Activated T-cell treated with anti-CD3 and anti-CD28 coated beads for 48 hours (primary cell): ENCODE measurements at regions not wholly inside any gene's neighbourhood (a gene's known extent, or its start where the extent isn't known, plus 50 kb on each side); places are given as distances from the start of the nearest gene placed in this dataset.

Source experiments
- DNase-seq: peaks from one replicate; pipeline ENCODE4 v3.0.0-alpha.2; 2020; ENCODE audit warnings: low read depth

DNA sequence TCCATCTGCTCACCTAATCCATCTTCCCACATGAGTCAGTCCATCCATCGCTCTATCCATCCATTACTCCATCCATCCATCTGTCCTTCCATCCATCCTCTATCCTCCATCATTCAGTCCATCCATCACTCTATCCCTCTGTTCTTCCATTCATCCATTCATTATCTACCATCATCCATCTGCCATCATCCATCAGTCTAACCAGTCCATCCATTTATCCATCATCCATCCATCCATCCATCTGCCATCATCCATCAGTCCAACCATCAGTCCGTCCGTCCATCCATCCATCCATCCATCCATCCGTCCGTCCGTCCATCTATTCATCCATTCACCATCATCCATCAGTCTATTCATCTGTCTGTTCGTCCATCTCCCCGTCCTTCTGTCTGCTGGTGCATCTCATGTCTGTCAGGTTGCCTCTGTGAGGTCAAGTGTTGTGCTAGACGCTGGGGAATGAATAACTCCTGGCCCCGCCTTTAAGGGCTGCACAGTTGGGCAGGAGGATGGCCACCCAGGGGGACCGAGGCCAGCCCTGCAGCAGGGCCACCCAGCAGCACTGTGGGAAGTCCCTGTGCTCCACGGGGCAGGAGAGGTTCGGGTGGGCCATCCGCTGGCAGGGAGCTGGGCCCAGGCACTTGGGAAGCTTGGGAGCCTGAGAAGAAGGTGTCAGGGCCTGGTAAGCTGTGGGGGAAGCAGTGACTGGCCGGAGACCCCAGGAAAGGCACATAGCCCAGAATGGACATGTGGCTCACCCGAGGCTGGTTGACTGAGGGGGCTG lies 137.1 kb downstream of the CTTN start:
- no peak for DNase-seq

DNA sequence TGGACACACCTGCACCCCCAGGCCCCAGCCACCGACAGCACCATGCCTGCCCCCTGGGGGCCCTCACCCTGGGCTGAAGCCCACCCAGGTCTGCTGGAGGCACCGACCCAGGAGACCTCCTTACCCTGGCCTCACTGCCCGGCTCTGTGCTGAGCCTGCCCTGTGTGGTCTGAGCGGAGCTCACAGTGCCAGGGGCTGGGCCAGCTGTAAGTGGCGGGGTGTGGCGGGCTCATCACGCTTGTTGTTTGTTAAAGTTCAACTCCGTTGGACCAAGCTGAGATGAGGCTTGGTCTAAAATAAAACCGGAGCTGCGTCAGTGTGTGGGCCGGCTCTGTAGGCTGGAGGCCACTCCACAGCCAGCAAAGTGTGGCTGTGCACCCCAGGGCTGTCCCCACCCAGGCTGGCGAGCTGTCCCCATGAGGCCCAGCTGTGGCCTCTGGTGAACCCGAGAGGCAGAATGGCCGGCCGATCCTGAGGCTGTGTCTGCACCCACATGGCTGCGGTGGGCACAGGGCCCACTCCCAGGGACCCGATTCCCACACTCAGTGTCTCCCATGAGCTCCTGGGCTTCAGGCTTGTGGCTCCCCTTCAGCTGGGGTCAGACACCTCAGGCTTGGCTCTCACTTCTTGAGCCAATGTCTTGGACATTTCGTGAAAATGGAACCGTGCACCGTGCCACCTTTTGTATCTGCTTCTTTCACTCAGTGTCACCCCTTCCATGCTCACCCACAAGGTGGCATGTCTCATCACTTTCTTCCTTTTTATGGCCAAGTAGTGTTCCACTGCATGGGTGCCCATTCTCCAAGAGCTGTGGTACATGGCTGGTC lies 137.9 kb downstream of the CTTN start:
- no peak for DNase-seq

DNA sequence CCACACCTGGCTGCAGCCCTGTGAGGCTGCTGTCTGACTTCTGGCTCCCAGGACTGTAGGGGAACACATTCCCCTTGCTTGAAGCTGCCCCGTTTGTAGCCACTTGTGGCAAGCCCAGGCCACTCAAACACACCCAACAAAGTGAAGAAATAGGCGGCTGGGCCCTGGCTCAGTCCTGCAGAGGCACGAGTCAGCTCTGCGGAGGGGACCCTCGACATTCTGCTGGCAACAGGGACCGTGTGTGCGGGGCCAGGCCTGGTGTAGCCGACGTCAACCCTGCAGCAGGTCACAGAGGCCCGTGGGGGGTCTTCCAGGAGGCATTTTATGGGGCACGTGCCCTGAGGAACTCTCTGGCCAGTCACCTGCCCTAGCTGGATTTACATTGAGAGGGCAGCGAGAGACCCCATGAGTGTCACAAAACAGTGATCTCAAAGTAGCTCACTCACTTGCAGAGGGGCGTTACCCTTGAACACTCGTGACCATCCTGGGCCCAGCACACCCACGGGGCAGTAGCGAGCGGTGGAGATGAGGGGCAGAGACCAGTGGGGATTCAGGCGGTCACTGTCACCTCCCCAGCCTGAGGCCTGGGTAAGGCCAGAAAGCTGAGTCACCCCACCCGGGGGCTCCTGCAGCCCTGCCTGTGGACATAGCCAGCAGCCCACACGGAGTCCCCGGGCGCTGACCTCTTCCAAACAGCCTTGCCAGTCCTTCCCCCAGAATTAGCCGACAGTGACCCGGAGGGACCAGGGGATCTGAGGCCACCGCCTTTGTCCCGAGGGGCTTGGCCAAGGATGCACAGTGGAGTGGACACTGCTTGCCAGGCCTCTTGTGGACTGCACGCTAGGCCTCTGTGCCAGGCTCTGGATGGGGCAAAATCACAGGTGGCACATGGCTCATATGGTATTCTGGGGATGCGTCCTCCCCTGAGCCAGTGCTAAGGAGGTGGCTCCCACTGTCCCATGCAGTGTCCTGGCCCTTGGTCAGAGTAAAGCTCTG lies 139.5 kb downstream of the CTTN start:
- DNase-seq = no peak

DNA sequence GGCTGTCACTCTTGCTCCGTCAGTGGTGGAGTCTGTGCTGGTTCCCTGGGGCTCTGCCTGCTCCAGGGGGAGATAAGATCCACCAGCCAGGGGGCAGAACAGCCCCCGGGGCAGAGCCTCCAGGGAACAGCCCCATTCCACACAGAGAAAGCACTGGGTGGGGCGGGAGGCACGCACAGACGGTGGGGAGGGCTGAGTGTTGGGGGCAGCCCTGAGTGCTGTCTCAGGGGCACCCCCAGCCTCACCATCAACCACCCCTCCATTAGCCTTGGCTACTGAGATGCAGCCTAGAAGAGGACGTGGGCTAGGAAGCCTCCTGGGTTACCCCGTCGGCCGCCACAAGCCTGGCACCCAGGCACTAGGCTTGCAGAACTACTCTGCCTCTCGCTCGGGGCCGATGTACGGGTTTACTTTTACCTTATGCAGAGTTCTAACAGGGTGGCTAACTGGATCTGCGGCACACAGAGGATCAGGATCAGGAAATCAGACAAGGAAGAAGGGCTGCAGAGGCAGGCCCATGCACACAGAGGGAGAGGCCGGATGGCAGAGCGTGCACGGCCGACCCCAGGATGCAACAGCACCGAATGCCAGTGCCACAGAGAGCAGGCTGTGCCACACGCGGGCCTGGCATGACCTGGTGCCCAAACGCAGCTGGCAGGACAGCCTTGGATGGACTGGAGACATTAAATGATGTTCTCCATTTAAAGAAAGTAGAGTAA lies 140.5 kb downstream of the CTTN start:
- no peak for DNase-seq

DNA sequence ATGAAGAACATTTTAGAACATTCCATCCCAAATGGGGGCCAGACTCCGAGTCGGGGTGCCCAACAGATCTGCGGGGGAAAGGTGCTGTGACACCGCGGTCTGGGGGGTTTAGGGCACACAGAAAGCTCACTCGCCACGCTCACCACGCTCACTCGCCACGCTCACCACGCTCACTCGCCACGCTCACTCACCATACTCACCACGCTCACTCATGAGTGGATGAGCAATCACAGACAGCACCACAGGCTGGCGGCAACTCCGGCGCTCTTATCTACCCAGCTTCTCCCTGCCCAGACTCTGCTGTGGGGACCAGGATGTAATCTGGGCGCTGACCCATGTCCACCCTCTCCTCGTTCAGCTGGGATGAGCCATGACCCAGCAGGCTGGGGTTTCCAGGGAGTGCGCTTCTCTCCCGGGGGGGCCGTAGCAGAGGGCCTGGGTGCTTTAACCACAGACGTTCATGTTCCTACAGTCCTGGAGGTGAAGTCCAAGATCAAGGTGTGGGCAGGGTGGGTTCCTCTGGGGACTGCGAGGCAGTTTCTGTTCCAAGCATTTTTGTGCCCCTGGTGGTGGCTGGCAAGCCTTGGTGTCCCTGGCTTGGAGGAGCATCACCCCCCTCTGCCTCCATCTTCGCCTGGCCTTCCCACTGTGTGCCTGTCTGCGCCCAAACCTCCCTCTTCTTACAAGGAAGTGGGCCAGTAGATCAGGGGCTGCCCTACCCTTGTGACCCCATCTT lies 141.2 kb downstream of the CTTN start:
- DNase-seq = no peak

DNA sequence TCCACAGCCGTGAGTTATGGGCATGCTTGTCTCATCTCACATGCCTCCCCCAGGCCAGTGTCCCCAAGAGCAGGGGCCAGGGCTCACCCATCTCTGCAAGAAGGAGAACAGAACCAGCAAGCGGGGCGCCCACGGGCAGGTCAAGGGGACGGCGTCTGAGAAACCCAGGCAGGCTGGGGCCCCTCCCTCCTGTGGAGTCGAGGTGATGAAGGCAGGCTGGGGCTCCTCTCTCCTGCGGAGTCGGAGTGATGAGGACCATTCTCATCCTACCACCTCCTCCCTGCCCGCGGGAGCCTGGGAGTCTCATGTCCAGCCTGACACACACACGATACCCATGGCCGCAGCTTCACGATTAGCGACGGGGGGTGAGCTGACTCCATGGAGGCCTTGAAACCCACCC lies 141.9 kb downstream of the CTTN start:
- no peak for DNase-seq

DNA sequence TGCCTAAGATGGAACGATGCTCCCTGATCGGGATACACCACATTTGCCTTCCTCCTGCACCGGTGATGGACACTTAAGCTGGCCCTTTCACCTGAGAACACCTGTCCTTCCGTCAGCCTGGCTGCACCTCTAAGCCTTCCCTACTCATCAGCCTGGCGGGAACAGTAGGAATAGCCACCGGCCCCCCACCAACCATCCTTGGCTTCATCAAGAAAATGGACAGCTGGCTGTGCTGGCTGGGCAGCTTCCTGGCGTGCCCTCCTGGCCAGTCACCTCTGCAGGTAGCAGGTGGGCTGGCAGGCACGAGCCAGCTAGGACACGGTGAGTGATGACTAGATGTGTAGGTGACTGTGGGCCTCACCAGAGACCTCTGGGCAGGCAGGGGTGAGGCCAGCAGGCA lies 142.8 kb downstream of the CTTN start:
- DNase-seq = no peak

DNA sequence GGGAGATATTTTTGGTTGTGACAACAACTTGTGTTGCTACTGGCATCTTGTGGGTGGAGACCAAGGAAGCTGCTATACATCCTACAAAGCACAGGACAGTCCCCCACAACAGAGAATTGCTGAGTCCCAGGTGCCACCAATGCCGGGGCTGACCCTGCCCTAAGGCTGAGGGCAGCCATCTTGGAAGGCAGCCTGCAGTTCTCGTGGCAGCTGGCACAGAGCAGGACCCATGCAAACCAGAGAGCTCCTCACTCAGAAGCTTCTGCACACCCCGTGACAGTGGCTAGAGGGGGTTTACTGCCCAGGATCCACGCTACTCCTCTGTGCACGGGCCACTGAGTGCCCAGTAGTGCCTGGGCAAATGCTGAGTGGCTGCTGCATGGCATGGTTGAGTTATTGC lies 143.4 kb downstream of the CTTN start:
- DNase-seq = no peak

DNA sequence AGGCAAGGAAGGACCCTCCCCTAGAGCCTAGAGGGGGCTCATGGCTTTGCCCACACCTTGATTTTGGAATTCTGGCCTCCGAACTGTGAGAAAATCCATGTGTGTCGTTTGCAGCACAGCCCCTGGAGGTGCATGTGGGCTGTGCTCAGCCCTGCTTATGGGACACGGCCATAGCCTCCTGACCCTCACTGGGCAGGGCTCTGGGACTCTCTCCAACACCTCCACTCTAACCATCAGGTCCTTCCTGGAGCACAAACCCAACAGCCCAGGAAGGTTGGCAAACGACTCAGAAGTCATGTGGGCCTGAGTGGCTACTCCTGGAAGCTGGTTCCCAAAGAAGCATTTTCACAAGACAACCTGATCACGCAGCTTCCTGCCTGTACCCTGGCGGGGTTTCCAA lies 144.1 kb downstream of the CTTN start:
- DNase-seq = no peak

DNA sequence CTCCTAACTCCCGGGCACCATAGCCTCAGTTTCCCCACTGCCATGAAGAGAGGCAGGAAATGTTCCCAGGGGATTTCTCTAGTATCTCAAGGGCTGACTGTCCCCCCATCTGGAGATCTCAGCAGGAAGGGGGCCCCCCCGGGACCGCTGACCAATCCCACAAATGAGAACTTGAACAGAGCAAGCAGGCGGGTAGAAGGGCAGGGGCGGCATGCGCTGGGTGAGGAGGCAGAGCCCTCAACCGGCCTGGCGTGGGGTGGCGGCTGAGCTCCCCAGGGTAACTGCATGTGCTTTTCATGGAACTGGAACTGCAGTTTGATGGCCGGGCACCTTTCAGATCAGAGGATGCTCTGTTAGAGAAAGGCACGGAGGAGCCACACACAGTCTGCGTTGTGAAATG lies 144.5 kb downstream of the CTTN start:
- no peak for DNase-seq

DNA sequence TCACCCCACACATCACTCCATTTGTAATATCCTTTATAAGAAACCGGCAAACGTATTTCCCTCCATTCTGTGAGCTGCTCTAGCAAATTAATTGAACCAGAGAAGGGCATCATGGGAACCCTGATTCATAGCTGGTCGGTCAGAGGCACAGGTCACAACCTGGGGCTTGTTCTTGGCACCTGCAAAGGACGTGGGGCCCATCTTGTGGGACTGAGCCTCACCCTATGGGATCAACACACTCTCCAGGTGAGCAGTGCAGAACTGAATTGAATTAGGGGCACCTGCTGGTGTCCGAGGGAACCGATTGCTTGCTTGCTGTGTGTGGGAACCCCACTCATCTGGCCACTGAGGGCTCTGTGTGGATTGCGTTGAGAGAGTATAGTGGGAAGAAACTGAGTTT lies 145.3 kb downstream of the CTTN start:
- no peak for DNase-seq

DNA sequence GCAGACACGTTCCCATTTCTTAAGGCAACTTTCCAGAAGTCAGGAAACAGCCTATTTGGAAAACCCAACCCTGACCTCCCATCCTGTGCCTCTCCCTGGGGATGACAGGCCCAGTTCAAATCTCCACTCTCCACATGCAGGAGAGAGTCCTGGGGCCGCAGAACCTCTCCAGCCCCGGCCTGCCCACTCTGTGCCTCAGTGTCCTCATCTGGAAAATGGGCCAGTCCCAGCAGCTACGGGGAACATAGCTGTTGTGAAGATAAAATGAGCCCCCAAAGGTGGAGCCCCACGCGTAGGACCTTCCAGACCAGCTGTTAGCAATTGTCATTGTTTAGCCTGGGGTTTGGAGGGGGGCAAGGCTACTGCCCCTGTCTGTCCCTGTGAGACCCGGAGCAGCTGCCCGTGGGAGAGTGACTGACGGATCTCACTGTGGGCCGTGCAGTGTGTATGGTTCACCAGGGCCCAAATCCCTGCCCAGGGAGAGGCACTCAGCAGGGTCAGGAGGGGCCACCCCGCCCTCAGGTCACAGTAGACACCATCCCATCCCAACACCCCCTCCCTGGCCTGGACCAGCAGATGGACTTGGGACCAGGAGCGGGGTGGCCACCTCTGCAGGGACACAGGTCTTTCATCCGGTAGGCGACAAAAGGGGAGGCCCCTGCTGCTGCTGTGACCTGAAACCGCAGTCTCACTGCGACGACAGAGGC lies 145.9 kb downstream of the CTTN start:
- DNase-seq = no peak

DNA sequence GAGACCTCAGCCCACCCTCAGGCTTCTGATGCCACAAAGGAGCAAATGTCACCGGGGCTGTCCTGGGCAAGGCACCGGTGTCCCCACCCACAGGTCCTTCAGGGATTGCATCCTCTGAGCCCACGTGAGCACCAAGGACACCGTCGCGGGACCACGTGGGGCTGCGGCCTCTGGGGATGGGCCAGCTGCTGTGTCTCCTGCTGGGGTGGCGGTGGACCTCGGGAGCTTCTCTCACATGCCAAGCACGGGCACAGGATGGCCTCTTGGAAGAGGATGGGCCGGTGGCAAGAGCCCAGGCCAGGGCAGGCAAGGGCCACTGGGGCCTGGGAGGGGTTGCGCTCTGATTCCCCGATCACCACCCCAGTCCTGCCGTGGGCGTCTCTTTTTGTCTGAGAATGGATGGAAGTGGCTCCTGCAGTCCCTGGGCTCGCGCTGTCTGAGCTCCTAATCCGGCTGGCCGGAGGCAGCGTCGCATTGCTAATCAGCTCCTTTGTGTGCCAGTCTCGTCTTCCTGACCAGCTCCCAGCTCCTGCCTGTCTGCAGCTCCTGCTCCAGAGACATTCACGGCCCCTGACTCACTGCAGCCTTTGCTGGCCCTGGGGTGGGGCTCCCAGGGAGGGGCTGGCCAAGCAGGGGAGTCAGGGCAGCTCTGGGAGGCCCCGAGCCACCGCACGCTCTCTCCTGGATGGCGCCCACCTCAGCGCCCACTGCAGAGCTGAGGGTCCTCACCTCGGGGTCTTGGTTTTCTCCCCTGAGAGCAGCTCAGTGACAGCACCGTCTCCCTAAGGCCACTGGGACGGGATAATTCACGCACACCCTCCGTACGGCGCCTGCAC lies 146.7 kb downstream of the CTTN start:
- DNase-seq = no peak

DNA sequence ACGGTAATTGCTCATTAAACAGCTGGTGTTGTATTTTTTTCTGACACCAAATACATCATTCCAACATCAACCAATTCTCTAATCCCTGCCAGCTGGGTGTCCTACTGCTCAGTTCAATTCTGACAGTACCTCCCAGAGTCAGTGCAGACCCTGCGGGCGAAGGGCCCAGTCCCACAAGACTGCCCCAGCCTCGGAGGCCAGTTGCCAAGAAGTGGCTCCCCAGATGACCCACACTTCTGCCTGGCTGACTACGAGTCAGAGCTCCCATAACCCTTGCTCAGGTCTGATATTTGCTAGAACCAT lies 147.2 kb downstream of the CTTN start:
- no peak for DNase-seq

DNA sequence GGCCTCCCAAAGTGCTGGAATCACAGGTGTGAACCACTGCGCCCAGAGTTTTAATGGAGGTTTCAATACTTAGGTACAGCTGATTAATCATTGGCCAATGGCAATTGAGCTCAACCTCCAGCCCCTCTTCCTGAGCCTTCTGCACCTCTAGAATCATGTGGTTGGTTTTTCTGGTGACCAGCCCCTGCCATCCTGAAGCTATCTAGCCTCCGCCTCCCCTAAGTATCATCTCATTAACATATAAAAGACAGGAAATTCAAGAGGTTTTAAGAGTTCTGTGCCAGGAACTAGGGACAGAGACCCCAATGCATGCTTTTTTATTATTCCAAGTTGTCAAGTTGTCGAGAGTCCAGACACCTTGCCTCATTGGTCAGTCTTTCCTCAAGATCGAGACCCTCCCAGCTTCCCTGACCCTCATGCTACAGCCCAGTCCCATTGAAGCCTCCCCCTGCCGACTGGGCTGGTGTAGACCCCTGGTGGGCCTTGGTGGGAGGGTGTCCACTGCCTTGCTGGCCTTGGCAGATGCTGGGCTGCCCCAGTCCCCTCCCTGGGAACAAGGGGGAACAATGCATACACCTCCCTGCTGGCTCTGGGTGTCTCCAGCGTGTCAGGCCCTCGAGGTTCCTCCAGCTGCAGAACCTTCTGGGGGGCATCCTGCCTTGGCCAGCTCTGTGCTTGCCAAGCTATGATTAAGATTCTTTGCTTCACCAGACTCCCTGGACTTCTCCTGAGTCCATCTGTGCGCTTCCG lies 148.0 kb downstream of the CTTN start:
- no peak for DNase-seq

DNA sequence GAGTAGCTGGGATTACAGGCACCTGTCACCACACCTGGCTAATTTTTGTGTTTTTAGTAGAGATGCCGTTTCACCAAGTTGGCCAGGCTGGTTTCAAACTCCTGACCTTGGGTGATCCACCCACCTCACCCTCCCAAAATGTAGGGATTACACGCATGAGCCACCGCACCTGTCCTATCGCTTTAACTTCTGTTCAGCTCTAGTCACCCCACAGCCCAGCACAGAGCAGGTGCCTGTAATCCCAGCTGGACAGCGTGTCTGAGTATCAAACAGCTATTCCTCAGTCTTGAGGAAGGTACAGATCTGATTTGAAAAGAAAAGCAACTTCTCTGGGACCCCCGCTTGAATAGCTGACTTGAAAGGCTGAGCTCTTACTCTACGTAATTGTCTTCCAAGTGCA lies 149.1 kb downstream of the CTTN start:
- no peak for DNase-seq

DNA sequence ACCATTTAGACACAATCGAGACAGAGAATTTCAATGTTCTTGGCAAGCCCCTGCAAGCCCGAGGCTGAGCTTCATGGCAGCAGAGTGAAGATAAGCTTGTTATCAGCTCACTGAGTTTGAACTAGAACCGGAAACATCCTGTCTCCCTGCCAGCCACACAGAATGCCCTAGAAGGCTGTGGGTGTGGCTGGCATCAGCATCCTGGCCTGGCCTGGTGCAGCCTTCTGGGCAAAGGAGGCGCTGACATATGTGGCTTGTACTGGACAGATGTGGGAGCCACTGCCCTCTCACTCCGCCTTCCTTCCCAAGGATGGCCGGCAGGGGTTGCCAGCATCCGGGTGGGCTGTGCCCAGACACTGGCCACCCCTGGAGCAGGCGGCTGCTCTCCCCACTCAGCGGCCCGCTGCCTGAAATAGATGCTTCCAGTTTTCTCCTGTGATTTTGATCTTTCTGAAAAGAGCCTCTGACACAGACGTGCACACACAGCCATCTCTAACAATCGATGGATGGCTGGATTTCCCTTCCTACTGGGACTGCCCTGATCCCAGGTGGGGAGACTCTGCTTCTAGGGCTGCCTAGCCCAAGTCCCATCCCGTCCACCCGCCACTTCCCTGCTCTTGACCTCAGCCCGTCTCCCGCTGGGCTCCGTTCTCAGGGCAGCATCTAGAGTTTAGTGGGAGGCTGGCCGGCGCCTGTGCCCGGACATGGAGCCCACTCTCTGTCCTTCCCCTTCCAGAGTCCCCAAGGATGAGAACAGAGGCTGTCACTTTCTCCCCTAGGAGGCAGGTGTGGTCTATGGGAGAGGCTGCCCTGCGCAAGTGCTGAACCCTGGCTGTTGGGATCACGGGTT lies 149.7 kb downstream of the CTTN start:
- DNase-seq = no peak

DNA sequence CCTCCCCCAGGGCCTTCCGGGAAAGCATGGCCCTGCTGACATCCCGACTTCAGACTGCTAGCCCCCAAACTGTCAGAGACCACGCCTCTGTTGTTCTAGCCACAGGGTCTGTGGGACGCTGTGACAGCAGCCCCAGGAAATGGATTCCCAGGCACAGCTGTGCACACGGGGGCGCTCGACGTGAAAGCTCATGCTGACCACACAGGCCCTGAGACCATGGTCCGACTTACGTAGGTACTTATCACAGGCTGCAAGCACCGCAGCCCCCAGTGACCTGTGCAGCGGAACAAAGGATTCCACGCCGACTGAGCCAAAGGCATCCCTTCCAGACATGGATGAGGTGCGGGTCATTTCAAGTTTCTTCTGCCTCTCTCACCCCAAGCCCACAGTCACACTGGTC lies 150.6 kb downstream of the CTTN start:
- no peak for DNase-seq
